ENCODE measurements at regions not wholly inside any gene's neighbourhood (a gene's known extent, or its start where the extent isn't known, plus 50 kb on each side); places are given as distances from the start of the nearest gene placed in this dataset.

GRCh38 chr4:120163895-120164294, 97.2 kb upstream of the MAD2L1 start:
- DNase-seq = no peak

GRCh38 chr4:120158841-120159463, 92.3 kb upstream of the MAD2L1 start:
- DNase-seq = no peak

- no peak for DNase-seq
These were observed 91.4 kb upstream of the MAD2L1 start for GRCh38 chr4:120158046-120158445.

GRCh38 chr4:120156120-120156718, 89.6 kb upstream of the MAD2L1 start:
- DNase-seq = peak; percentile 68

GRCh38 chr4:120155287-120155686, 88.6 kb upstream of the MAD2L1 start:
- peak; percentile 22 for DNase-seq

GRCh38 chr4:120144634-120145033, 78.0 kb upstream of the MAD2L1 start:
- no peak for DNase-seq

GRCh38 chr4:120144041-120144440, 77.4 kb upstream of the MAD2L1 start:
- DNase-seq = no peak

GRCh38 chr4:120139392-120139791, 72.7 kb upstream of the MAD2L1 start:
- DNase-seq = peak; percentile 28

- peak; percentile 89 for DNase-seq
These were observed 66.3 kb upstream of the MAD2L1 start for GRCh38 chr4:120132935-120133334.

- DNase-seq = no peak
These were observed 64.1 kb upstream of the MAD2L1 start for GRCh38 chr4:120130786-120131185.
